ENCODE measurements at regions not wholly inside any gene's neighbourhood (a gene's known extent, or its start where the extent isn't known, plus 50 kb on each side); places are given as distances from the start of the nearest gene placed in this dataset.

GRCh38 chr6:44624226-44624625 lies 236.7 kb downstream of the CDC5L start:
- no peak overlapping the region for H3K27ac Mint-ChIP-seq
- no peaks in the 10 kb centered on the region for H3K36me3 Mint-ChIP-seq (ENCODE audit: low read depth)
- peaks cover 8% of the 10 kb centered on the region for H3K4me1 Mint-ChIP-seq (ENCODE audit: low read depth)

GRCh38 chr6:44624936-44625573 lies 237.5 kb downstream of the CDC5L start:
- no peak overlapping the region for H3K27ac Mint-ChIP-seq
- peaks cover 8% of the 10 kb centered on the region for H3K4me1 Mint-ChIP-seq (ENCODE audit: low read depth)
- H3K27me3 Mint-ChIP-seq, result no peaks in the 10 kb centered on the region
- H3K36me3 Mint-ChIP-seq (ENCODE audit: low read depth), result no peaks in the 10 kb centered on the region
- no peaks in the 10 kb centered on the region for H3K9me3 Mint-ChIP-seq
- no peak overlapping the region for H3K4me3 Mint-ChIP-seq

More at GRCh38 chr6:44624226-44624625, 236.7 kb downstream of the CDC5L start:
- Mint-ChIP-seq H3K9me3 (no peaks in the 10 kb centered on the region), H3K27me3 (no peaks in the 10 kb centered on the region), H3K4me3 (no peak overlapping the region)

DNA sequence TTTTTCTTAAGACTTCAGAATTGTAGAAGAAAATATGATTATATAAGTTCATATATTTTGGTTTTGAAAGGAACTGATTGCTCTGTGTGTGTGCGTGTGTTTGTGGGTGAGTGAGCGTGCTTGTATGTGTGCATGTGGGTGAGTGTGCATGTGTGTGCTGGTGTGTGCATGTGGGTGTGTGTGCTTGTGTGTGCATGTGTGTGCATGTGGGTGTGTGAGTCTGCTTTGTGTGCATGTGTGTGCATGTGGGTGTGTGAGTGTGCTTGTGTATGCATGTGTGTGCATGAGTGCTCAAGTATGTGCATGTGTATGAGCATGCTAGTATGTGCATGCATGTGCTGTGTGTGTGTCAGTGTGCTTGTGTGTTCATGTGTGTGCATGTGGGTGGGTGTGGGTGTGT lies 238.5 kb downstream of the CDC5L start:
- H3K27me3 Mint-ChIP-seq, result no peaks in the 10 kb centered on the region
- H3K36me3 Mint-ChIP-seq (ENCODE audit: low read depth), result no peaks in the 10 kb centered on the region
- H3K4me1 Mint-ChIP-seq (ENCODE audit: low read depth), result peaks cover 8% of the 10 kb centered on the region
- H3K9me3 Mint-ChIP-seq, result no peaks in the 10 kb centered on the region
- no peak overlapping the region for H3K4me3 Mint-ChIP-seq
- no peak overlapping the region for H3K27ac Mint-ChIP-seq

- no peaks in the 10 kb centered on the region for H3K9me3 Mint-ChIP-seq
- H3K36me3 Mint-ChIP-seq (ENCODE audit: low read depth), result no peaks in the 10 kb centered on the region
- peaks cover 8% of the 10 kb centered on the region for H3K4me1 Mint-ChIP-seq (ENCODE audit: low read depth)
- no peak overlapping the region for H3K27ac Mint-ChIP-seq
- H3K27me3 Mint-ChIP-seq, result no peaks in the 10 kb centered on the region
- H3K4me3 Mint-ChIP-seq, result no peak overlapping the region
These were observed 239.1 kb downstream of the CDC5L start for GRCh38 chr6:44626616-44627015.

- Mint-ChIP-seq H3K36me3 (ENCODE audit: low read depth) (no peaks in the 10 kb centered on the region), H3K4me3 (no peak overlapping the region), H3K9me3 (no peaks in the 10 kb centered on the region), H3K27me3 (no peaks in the 10 kb centered on the region), H3K4me1 (ENCODE audit: low read depth) (peaks cover 8% of the 10 kb centered on the region), H3K27ac (no peak overlapping the region)
These were observed 239.8 kb downstream of the CDC5L start for GRCh38 chr6:44627091-44627882.

GRCh38 chr6:44627883-44628271 lies 240.4 kb downstream of the CDC5L start:
- Mint-ChIP-seq H3K27ac (no peak overlapping the region), H3K9me3 (no peaks in the 10 kb centered on the region), H3K4me1 (ENCODE audit: low read depth) (peaks cover 8% of the 10 kb centered on the region), H3K36me3 (ENCODE audit: low read depth) (no peaks in the 10 kb centered on the region), H3K4me3 (no peak overlapping the region), H3K27me3 (no peaks in the 10 kb centered on the region)

DNA sequence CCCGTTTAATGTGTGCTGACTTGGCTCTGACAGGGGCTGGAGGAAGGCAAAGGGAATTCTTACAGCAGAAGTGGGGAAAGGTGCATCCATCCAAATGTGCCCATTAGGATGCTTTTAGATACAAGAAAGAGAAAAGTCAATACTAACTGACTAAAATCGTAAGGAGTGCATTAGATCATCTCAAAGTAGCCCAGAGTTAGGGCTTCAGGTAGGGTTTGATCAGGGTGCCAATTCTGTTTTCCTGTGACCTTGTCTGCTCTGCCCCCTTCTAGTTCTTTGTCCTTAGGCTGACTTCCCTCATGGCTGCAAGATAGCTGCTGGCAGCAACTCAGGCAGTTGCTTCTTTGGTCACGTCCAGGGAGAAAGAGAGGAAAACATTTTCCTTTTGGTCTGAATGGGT lies 240.8 kb downstream of the CDC5L start:
- Mint-ChIP-seq H3K4me1 (ENCODE audit: low read depth) (peaks cover 8% of the 10 kb centered on the region), H3K36me3 (ENCODE audit: low read depth) (no peaks in the 10 kb centered on the region), H3K27me3 (no peaks in the 10 kb centered on the region), H3K27ac (no peak overlapping the region), H3K9me3 (no peaks in the 10 kb centered on the region), H3K4me3 (no peak overlapping the region)

DNA sequence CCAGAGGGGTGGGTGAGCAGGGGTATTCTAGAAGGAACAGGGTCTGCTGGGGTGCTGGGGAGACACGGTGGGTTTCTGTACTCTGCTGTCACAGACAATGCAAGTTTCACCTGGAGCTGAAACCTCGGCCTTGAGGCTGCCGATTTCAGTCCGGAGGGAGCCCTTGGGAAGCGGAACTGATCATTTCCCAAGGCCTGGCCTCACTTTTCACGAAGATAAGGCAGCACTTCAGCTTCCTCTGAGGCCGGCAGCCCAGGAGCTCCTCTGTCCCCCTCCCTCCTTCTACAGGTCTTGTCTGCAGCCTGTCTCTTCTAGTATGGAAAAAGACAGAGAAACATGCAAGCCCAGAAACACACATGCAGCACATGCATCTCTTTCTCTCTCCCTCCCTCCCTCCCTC lies 242.1 kb downstream of the CDC5L start:
- Mint-ChIP-seq H3K27me3 (no peaks in the 10 kb centered on the region), H3K9me3 (no peaks in the 10 kb centered on the region), H3K4me1 (ENCODE audit: low read depth) (peaks cover 8% of the 10 kb centered on the region), H3K36me3 (ENCODE audit: low read depth) (no peaks in the 10 kb centered on the region), H3K4me3 (no peak overlapping the region), H3K27ac (no peak overlapping the region)

DNA sequence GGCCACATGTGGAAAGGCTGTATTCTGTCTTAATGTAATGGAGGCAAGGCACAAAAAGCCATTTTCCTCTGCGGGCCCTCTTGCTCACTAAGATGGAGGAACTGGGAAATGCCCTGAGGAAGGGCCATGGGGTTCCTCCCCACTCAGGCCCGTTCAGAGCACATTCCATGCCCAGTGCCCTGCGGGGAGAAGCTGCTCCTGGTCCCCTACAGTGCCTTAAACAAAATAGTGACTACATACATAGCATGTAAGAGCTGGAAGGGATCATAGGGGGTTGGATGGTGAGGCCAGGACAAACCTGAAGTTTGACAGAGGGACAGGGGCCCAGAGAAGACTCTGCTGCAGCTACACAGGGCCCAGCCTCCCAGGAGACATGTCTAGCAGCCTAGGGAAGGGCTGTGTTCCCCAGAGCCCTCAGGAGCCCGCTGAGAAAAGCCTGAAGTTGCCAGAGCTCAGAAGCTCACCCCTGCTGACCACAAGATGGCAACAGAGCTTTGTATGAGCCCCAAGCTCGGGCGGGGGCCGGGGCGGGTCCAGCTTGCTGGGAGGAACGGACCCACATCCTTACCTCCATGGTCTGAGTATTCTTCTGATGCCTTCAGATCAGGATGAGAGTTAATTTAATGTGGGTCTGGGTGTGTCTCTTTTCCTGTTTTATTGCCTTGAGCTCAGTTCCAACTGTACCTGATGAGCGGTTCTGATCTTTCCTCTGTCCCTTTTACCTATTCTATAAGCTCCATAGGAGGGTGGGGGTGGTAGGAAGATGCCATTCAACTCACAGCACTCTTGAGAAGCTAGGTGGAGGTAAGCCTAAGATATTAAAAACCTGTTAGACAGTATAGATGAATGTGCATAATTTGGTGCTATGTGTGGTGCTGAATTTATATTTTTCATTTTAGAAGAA lies 242.9 kb downstream of the CDC5L start:
- Mint-ChIP-seq H3K4me1 (ENCODE audit: low read depth) (peaks cover 8% of the 10 kb centered on the region), H3K27me3 (no peaks in the 10 kb centered on the region), H3K27ac (peak overlapping the region; percentile 19), H3K9me3 (no peaks in the 10 kb centered on the region), H3K4me3 (no peak overlapping the region), H3K36me3 (ENCODE audit: low read depth) (no peaks in the 10 kb centered on the region)

DNA sequence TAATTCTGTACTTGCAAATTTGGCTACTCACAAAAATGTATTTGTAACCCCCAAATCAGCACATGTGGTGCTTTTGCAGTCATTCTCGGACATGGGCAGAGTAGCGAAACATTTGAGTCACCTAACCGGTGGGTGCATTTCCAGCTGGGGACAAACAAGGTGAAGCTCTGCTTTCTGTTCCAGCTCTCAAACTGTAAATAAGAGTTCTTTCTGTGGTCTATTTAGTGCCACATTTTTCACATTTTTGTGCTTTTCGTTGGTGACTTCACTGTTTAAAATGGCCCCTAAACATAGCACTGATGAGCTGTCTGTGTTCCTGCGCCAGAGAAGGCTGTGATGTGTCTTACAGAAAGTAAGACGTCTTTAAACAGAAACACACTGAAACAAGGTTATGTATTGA lies 244.5 kb downstream of the CDC5L start:
- no peak overlapping the region for H3K4me3 Mint-ChIP-seq
- no peaks in the 10 kb centered on the region for H3K36me3 Mint-ChIP-seq (ENCODE audit: low read depth)
- no peak overlapping the region for H3K27ac Mint-ChIP-seq
- H3K27me3 Mint-ChIP-seq, result no peaks in the 10 kb centered on the region
- H3K4me1 Mint-ChIP-seq (ENCODE audit: low read depth), result peaks cover 7% of the 10 kb centered on the region
- H3K9me3 Mint-ChIP-seq, result no peaks in the 10 kb centered on the region

GRCh38 chr6:44634321-44634720 lies 246.8 kb downstream of the CDC5L start:
- H3K36me3 Mint-ChIP-seq (ENCODE audit: low read depth), result no peaks in the 10 kb centered on the region
- no peak overlapping the region for H3K27ac Mint-ChIP-seq

GRCh38 chr6:44635486-44635885 lies 248.0 kb downstream of the CDC5L start:
- Mint-ChIP-seq H3K27ac (no peak overlapping the region), H3K36me3 (ENCODE audit: low read depth) (no peaks in the 10 kb centered on the region), H3K4me1 (ENCODE audit: low read depth) (peaks cover 5% of the 10 kb centered on the region), H3K27me3 (peaks cover 3% of the 10 kb centered on the region), H3K4me3 (no peak overlapping the region), H3K9me3 (no peaks in the 10 kb centered on the region)

More at GRCh38 chr6:44634321-44634720, 246.8 kb downstream of the CDC5L start:
- Mint-ChIP-seq H3K27me3 (peaks cover 3% of the 10 kb centered on the region), H3K4me1 (ENCODE audit: low read depth) (no peaks in the 10 kb centered on the region), H3K4me3 (no peak overlapping the region), H3K9me3 (no peaks in the 10 kb centered on the region)

- no peaks in the 10 kb centered on the region for H3K36me3 Mint-ChIP-seq (ENCODE audit: low read depth)
- no peak overlapping the region for H3K4me3 Mint-ChIP-seq
- H3K27ac Mint-ChIP-seq, result no peak overlapping the region
- peaks cover 3% of the 10 kb centered on the region for H3K27me3 Mint-ChIP-seq
- no peaks in the 10 kb centered on the region for H3K9me3 Mint-ChIP-seq
- peaks cover 17% of the 10 kb centered on the region for H3K4me1 Mint-ChIP-seq (ENCODE audit: low read depth)
These were observed 249.2 kb downstream of the CDC5L start for GRCh38 chr6:44636561-44637248.

DNA sequence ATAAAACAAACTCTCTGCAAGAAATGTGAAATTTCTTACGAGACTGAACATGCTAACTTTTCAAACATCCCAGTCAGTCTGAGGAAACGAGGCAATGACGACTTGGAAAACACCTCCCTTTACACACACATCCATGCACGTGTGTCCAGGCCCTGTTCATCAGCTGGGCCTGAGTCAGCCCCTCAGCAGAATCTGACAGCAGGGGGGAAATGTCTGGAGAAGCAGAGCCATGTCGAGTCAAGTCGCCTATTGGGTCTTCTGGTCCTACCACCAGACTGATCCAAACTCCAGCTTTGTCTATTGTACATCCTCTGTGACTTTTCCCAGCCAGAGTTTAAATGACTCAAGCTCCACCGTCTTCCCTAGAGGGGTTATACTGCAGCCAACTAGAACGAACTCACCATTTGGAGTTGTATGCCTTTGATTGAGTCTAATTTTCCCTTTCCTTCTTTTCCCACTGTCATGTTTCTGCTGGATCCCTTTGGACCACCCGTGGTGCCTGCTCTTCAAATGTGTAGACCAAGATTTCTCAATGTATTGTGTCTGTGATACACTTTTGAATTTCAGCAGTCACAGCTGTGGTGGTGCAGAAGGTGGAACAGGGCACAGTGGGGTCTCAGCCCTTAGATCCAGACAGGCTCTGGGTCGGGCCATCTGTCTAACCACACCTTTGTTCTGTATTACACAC lies 254.0 kb downstream of the CDC5L start:
- Mint-ChIP-seq H3K4me1 (ENCODE audit: low read depth) (peaks cover 40% of the 10 kb centered on the region), H3K36me3 (ENCODE audit: low read depth) (no peaks in the 10 kb centered on the region), H3K4me3 (peak overlapping the region; percentile 24), H3K27ac (peak overlapping the region; percentile 95), H3K27me3 (peaks cover 3% of the 10 kb centered on the region), H3K9me3 (no peaks in the 10 kb centered on the region)

Data from stimulated activated naive CD8-positive, alpha-beta T cell treated with anti-CD3 and anti-CD28 coated beads, Interleukin-15, Interleukin-2, amounts not matched to agents 100 ng/mL and 50 ng/mL, for 24 hours (primary cell).